ENCODE measurements at regions not wholly inside any gene's neighbourhood (a gene's known extent, or its start where the extent isn't known, plus 50 kb on each side); places are given as distances from the start of the nearest gene placed in this dataset.

DNA sequence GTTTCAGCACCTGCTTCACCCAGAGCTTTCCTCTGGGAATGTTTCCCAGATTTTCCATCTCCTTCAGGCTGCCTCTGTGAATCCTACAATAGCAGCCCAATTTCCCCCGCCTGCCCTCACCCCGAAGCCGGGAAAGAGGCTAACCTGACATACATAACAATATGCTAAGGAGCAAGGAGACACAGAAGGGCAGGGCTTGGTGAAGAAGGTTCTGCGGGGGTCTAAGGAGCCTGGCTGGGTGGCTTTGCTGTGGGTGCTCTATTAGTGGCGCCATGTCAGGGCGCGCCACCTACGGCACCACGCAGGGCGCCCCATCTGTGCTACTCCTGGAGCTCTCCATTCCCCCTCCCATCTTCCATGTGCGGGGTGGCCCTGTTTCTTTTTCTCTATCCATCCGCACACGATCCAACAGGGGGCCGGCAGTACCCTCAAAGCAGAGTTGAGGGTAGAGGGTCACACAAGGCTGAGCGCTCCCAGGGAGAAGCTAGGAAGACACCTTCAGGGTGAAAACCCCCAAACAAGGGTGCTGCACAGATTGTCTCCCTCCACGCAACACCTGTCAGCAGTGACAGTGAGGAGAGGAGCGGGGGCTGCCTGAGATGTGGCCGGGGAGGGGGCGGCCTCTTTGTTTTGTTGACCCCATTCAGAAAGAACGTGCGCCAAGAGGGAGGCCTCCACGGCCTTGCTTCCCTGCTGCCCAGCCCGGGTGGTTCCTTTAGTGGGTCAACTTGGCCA, 101.4 kb downstream of the PDCL3 start:
- POLR2A ChIA-PET: no interaction called here
- Histone ChIP-seq H3K4me3 (ENCODE audit: low read depth, low read length) (no peak overlapping the region), H3K9me3 (ENCODE audit: control insufficient read depth, insufficient read depth, low read depth, low read length) (no peaks in the 10 kb centered on the region), H3K4me1 (ENCODE audit: control insufficient read depth, insufficient read depth, low read length) (no peaks in the 10 kb centered on the region), H3K36me3 (ENCODE audit: control insufficient read depth in 2 of 2, insufficient read depth in 1 of 2, low read length in 2 of 2) (no peaks in the 10 kb centered on the region), H3K27ac (ENCODE audit: extremely low read depth, low read depth, low read length) (no peak overlapping the region)
- CTCF ChIA-PET: no interaction called here
- TF ChIP-seq, protein P1, sequence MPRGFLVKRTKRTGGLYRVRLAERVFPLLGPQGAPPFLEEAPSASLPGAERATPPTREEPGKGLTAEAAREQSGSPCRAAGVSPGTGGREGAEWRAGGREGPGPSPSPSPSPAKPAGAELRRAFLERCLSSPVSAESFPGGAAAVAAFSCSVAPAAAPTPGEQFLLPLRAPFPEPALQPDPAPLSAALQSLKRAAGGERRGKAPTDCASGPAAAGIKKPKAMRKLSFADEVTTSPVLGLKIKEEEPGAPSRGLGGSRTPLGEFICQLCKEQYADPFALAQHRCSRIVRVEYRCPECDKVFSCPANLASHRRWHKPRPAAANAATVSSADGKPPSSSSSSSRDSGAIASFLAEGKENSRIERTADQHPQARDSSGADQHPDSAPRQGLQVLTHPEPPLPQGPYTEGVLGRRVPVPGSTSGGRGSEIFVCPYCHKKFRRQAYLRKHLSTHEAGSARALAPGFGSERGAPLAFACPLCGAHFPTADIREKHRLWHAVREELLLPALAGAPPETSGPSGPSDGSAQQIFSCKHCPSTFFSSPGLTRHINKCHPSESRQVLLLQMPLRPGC (tag by site-specific recombination; IDR thresholded peaks at IDR 0.05): no peak
- TF ChIP-seq GLIS1 (tag by site-specific recombination; IDR thresholded peaks at IDR 0.05) (no peak), ZNF777 (tag by site-specific recombination; IDR thresholded peaks at IDR 0.05; ENCODE audit: borderline replicate concordance) (no peak), ZNF23 (tag by site-specific recombination; IDR thresholded peaks at IDR 0.05; ENCODE audit: borderline replicate concordance) (no peak)
- TF ChIP-seq, protein P2, sequence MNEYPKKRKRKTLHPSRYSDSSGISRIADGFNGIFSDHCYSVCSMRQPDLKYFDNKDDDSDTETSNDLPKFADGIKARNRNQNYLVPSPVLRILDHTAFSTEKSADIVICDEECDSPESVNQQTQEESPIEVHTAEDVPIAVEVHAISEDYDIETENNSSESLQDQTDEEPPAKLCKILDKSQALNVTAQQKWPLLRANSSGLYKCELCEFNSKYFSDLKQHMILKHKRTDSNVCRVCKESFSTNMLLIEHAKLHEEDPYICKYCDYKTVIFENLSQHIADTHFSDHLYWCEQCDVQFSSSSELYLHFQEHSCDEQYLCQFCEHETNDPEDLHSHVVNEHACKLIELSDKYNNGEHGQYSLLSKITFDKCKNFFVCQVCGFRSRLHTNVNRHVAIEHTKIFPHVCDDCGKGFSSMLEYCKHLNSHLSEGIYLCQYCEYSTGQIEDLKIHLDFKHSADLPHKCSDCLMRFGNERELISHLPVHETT (tag by site-specific recombination; IDR thresholded peaks at IDR 0.05): no peak
- TF ChIP-seq, protein P3, sequence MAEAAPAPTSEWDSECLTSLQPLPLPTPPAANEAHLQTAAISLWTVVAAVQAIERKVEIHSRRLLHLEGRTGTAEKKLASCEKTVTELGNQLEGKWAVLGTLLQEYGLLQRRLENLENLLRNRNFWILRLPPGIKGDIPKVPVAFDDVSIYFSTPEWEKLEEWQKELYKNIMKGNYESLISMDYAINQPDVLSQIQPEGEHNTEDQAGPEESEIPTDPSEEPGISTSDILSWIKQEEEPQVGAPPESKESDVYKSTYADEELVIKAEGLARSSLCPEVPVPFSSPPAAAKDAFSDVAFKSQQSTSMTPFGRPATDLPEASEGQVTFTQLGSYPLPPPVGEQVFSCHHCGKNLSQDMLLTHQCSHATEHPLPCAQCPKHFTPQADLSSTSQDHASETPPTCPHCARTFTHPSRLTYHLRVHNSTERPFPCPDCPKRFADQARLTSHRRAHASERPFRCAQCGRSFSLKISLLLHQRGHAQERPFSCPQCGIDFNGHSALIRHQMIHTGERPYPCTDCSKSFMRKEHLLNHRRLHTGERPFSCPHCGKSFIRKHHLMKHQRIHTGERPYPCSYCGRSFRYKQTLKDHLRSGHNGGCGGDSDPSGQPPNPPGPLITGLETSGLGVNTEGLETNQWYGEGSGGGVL (tag by site-specific recombination; IDR thresholded peaks at IDR 0.05): no peak

DNA sequence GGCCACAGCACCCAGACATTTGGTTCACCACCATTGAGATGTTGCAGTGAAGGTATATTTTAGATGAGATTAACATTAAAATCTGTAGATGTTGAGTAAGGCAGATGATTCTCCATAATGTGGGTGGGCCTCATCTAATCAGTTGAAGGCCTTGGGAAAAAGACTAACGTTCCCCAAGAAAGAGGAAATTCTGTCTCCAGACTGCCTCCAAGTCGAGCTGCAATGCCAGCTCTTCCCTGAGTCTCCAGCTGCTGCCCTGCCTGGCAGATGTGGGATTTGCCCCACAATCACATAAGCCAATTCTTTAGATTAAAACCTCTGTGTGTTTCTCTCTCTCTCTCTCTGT, 101.9 kb downstream of the PDCL3 start:
- Histone ChIP-seq H3K36me3 (ENCODE audit: control insufficient read depth in 2 of 2, insufficient read depth in 1 of 2, low read length in 2 of 2) (no peaks in the 10 kb centered on the region), H3K4me1 (ENCODE audit: control insufficient read depth, insufficient read depth, low read length) (no peaks in the 10 kb centered on the region), H3K9me3 (ENCODE audit: control insufficient read depth, insufficient read depth, low read depth, low read length) (no peaks in the 10 kb centered on the region), H3K4me3 (ENCODE audit: low read depth, low read length) (no peak overlapping the region), H3K27ac (ENCODE audit: extremely low read depth, low read depth, low read length) (no peak overlapping the region)
- CTCF ChIA-PET: no interaction called here
- POLR2A ChIA-PET: no interaction called here
- peak; percentile 96 for TF ChIP-seq ZNF10 (tag by site-specific recombination; IDR thresholded peaks at IDR 0.05)
- TF ChIP-seq ZNF776 (tag by site-specific recombination; IDR thresholded peaks at IDR 0.05; ENCODE audit: borderline replicate concordance): no peak
- TF ChIP-seq, protein P4, sequence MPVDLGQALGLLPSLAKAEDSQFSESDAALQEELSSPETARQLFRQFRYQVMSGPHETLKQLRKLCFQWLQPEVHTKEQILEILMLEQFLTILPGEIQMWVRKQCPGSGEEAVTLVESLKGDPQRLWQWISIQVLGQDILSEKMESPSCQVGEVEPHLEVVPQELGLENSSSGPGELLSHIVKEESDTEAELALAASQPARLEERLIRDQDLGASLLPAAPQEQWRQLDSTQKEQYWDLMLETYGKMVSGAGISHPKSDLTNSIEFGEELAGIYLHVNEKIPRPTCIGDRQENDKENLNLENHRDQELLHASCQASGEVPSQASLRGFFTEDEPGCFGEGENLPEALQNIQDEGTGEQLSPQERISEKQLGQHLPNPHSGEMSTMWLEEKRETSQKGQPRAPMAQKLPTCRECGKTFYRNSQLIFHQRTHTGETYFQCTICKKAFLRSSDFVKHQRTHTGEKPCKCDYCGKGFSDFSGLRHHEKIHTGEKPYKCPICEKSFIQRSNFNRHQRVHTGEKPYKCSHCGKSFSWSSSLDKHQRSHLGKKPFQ (tag by site-specific recombination; IDR thresholded peaks at IDR 0.05): no peak

DNA sequence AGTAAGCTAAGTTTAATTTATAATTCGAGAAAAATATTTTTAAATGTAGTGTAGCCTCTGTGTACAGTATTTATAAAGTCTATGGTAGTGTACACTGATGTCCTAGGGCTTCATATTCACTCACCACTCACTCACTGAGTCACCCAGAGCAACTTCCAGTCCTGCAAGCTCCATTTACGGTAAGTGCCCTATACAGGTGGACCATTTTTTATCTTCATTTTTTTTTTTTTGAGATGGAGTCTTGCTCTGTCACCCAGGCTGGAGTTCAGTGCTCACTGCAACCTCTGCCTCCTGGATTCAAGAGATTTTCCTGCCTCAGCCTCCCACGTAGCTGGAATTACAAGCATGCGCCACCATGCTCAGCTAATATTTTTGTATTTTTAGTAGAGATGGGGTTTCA, 104.2 kb downstream of the PDCL3 start:
- H3K27ac ChIP-seq (ENCODE audit: extremely low read depth, low read depth, low read length): no peak overlapping the region
- H3K9me3 ChIP-seq (ENCODE audit: control insufficient read depth, insufficient read depth, low read depth, low read length): no peaks in the 10 kb centered on the region
- POLR2A ChIA-PET: no interaction called here
- CTCF ChIA-PET: interaction anchor here (0.6 to 0.8 kb wide), 2 partner anchors 12 to 69 kb away, joined by 3 read pairs; no protein-coding TSS in a partner anchor
- no peaks in the 10 kb centered on the region for H3K36me3 ChIP-seq (ENCODE audit: control insufficient read depth in 2 of 2, insufficient read depth in 1 of 2, low read length in 2 of 2)
- H3K4me3 ChIP-seq (ENCODE audit: low read depth, low read length): no peak overlapping the region
- no peaks in the 10 kb centered on the region for H3K4me1 ChIP-seq (ENCODE audit: control insufficient read depth, insufficient read depth, low read length)
- TF ChIP-seq, protein P5, sequence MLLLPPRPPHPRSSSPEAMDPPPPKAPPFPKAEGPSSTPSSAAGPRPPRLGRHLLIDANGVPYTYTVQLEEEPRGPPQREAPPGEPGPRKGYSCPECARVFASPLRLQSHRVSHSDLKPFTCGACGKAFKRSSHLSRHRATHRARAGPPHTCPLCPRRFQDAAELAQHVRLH (tag by site-specific recombination; IDR thresholded peaks at IDR 0.05): no peak
- TF ChIP-seq, protein P6, sequence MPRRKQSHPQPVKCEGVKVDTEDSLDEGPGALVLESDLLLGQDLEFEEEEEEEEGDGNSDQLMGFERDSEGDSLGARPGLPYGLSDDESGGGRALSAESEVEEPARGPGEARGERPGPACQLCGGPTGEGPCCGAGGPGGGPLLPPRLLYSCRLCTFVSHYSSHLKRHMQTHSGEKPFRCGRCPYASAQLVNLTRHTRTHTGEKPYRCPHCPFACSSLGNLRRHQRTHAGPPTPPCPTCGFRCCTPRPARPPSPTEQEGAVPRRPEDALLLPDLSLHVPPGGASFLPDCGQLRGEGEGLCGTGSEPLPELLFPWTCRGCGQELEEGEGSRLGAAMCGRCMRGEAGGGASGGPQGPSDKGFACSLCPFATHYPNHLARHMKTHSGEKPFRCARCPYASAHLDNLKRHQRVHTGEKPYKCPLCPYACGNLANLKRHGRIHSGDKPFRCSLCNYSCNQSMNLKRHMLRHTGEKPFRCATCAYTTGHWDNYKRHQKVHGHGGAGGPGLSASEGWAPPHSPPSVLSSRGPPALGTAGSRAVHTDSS (tag by site-specific recombination; IDR thresholded peaks at IDR 0.05): no peak
- no peak for TF ChIP-seq ZNF394 (tag by site-specific recombination; IDR thresholded peaks at IDR 0.05; ENCODE audit: borderline replicate concordance)
- no peak for TF ChIP-seq ZNF133 (tag by site-specific recombination; IDR thresholded peaks at IDR 0.05)
- TF ChIP-seq, protein P7, sequence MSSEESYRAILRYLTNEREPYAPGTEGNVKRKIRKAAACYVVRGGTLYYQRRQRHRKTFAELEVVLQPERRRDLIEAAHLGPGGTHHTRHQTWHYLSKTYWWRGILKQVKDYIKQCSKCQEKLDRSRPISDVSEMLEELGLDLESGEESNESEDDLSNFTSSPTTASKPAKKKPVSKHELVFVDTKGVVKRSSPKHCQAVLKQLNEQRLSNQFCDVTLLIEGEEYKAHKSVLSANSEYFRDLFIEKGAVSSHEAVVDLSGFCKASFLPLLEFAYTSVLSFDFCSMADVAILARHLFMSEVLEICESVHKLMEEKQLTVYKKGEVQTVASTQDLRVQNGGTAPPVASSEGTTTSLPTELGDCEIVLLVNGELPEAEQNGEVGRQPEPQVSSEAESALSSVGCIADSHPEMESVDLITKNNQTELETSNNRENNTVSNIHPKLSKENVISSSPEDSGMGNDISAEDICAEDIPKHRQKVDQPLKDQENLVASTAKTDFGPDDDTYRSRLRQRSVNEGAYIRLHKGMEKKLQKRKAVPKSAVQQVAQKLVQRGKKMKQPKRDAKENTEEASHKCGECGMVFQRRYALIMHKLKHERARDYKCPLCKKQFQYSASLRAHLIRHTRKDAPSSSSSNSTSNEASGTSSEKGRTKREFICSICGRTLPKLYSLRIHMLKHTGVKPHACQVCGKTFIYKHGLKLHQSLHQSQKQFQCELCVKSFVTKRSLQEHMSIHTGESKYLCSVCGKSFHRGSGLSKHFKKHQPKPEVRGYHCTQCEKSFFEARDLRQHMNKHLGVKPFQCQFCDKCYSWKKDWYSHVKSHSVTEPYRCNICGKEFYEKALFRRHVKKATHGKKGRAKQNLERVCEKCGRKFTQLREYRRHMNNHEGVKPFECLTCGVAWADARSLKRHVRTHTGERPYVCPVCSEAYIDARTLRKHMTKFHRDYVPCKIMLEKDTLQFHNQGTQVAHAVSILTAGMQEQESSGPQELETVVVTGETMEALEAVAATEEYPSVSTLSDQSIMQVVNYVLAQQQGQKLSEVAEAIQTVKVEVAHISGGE (tag by site-specific recombination; conservative IDR thresholded peaks at IDR 0.05; ENCODE audit: low read depth): no peak
- no peak for TF ChIP-seq YY1 (tag by site-specific recombination; IDR thresholded peaks at IDR 0.05)
- no peak for TF ChIP-seq ZNF138 (tag by site-specific recombination; IDR thresholded peaks at IDR 0.05; ENCODE audit: borderline replicate concordance)
- no peak for TF ChIP-seq ZNF555 (tag by site-specific recombination; conservative IDR thresholded peaks at IDR 0.05)
- TF ChIP-seq ZNF202 (tag by site-specific recombination; IDR thresholded peaks at IDR 0.05; ENCODE audit: borderline replicate concordance): no peak

Data from HEK293 (cell line).